GM21381 (cell line): ENCODE measurements at regions not wholly inside any gene's neighbourhood (a gene's known extent, or its start where the extent isn't known, plus 50 kb on each side); places are given as distances from the start of the nearest gene placed in this dataset.

Experiments used
- ATAC-seq: cut with Tn5 transposase; IDR thresholded peaks from one replicate; pipeline ENCODE4 v1.9.1; 2021; ENCODE audit warnings: mild to moderate bottlenecking, moderate library complexity; ENCODE audit not compliant: unreplicated experiment

GRCh38 chr5:147036691-147037245 lies 158.2 kb upstream of the PPP2R2B start:
- ATAC-seq, result no peak

DNA sequence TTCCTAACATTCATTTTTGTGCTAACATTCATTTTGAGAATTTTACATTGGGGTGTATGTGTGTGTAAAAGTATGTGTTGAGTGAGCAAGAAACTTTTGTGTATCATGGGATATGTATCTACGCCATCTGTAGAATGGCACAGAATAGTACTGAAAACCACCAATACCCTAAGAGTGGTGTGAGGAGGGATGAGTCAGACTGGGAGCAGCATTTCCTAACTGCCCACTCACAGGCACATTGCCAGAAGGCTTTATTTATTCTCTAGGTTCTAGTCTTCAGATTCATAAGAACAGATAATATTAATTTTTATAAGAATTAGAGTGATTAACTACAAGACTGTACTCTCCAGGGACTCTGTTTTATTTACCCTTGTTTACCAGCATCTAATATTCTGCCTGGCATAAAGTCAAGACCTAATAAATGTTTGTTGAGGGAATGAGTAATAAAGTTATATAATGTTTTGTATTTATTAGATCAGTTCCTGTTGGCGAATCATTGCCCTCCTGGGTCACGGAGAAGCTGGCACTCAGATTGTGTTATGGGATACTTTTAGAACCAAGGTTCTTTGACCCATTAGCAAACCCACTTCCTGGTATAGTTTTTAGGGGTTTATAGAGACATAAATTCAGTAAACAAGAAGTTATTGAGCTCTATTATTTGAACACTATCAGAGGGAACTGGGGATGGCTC lies 159.1 kb upstream of the PPP2R2B start:
- ATAC-seq, result no peak

DNA sequence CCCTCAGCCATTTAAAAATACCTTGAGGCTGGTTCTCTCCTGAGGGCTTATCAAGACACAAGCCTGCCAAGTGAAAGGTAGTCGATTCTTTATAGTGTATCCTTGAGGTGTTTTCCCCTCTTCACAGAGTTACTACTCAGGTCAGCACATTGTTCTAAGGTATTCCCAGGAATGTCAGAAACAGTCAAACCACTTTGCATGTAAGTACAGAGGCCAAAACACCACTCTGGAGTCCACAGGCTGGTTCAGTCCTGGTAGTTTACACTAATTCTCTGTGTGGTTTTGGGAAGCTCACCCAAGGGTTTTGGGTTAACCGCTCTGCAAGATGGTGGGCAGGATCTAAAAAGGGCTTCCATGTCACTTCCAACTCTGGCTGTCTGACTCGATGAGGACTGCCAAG lies 162.3 kb upstream of the PPP2R2B start:
- ATAC-seq, result no peak

DNA sequence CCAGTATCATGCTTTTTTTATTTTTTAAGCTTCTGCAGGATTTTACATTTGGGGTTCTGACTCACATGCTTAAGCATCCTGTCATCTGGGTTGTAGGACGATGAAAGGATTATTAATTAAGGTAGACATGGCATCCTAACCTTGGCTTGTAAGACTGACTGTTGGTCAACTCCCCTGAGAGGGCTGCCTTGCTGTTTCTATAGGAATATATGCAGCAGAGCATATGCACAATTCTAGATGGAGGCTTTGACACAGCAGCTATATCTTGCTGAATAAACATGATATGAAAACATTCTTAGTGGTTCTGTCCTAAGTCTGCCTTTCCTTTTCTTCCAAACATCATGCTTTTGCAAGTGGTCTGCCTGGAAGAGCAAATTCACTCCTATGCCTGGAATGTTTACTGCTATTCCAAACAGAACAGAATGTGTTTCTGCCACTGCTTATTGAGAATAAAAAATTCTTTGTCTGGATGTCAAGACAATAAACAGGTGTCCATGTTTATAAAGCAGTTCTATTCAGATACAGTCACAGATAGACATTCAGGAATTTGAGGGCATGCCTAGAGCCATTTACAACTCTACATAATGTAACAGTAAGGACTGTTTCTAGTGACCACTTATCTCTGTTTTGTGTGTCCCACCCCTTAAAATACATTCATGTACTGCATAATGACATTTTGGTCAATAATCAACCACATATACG lies 166.2 kb upstream of the PPP2R2B start:
- no peak for ATAC-seq

DNA sequence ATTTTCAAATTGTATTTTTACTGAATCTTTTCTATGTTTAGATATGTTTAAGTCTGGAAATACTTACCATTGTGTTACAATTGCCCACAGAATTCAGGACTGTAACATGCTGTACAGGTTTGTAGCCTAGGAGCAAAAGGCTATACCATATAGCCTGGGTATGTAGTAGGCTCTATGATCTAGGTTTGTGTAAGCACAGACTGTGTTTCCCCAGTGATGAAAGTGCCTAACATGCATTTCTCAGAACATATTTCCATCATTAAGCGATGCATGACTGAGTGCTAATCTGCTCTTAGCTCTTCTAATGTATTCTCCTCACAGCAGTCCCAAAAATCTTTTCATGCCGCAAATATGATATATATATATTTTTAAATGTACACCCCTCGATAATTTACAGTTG lies 166.7 kb upstream of the PPP2R2B start:
- ATAC-seq, result no peak

DNA sequence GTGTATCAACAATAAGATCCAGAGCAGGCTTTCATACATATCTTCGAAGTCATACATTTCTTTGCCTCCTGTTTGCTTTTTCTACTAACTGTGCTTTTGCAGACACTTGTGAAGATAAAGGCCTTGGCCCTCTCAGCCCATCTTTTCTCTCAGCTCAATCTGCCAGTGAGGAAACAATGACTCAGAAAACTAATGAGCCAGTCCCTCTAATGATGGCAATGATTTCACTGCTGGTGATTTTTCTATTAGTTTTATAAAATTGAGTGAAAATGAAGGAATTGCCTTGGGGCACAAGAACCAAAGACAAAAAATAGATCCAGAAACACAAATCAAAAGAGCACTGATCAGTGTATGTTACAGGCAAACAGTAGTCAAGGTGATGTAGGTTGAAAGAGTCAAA lies 167.7 kb upstream of the PPP2R2B start:
- no peak for ATAC-seq

GRCh38 chr5:147046894-147047293 lies 168.3 kb upstream of the PPP2R2B start:
- no peak for ATAC-seq

DNA sequence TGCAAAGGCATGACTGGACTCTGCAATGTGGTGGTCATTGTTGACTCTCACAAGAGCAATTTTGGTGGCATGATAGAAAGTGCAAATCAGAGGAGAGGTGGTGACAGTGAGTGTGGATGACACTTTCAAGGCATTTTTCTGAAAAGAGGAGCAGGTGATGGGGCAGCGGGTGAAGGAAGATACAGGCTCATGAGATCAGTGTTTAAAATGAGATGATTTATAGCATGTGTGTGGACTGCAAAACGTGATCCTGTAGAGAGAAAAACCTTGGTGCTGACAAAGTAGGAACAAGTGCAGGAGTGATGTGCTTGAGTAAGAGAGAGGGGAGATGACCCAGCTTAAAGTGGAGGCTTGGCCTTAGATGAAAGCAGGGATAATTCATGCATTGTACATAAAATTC lies 171.2 kb upstream of the PPP2R2B start:
- no peak for ATAC-seq

GRCh38 chr5:147050172-147050571 lies 171.6 kb upstream of the PPP2R2B start:
- ATAC-seq, result no peak

- no peak for ATAC-seq
These were observed 172.6 kb upstream of the PPP2R2B start for GRCh38 chr5:147051193-147051592.

GRCh38 chr5:147052519-147052918 lies 174.0 kb upstream of the PPP2R2B start:
- no peak for ATAC-seq

DNA sequence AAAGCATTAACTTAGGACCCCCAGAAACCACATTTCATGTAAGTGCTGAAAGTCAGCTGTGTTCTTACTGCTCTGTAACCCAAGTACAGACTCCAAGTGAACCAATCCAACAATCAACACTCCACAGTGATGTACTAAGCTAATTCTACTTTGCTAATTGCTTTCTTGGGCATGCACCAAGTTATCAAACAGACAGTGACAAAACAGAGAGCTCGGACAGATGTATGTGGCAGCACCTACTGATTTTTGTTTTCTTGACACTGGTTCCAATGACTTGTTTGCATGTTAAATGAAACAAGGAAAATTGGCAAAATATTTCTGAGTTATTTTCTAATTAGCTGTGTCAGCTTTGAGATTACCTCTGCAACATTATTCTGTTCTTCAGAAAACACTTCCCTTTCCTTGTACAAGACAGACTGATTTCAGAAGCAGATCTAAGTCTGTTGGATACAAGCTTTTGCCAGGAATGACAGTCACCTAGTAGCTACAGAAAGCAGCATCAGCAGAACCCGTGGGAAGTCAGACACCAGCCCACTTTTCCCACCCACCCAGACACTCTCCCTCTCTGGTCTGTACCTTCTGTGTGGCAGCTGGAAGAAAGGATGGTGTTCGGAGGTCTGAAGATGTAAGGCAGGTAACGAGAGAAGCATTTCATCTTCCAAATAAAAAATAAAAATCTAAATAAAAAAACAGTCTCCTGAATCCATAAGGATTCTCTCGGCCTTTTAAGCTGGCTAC lies 176.7 kb upstream of the PPP2R2B start:
- ATAC-seq, result no peak

GRCh38 chr5:147055850-147056566 lies 177.5 kb upstream of the PPP2R2B start:
- ATAC-seq, result no peak

GRCh38 chr5:147057051-147057450 lies 177.8 kb upstream of the STK32A start:
- no peak for ATAC-seq

DNA sequence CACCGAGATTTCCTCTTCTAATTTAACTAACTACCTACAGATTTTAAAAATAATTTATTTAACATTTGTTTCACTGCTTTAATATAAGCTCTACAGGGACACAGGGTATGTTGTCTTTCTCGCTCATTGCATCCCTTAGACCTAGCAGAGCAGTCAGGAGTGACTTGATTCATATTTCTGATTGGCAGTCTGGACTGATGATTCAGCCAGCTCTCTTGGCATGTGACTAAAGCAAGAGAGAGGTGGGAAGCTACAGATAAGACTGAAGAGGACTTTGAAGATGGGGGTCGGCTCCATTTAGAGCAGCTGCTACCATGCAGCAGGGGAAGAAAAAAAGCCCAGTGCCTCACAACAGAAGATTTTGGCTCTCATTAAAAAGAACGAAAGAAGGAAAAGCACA lies 173.4 kb upstream of the STK32A start:
- no peak for ATAC-seq

DNA sequence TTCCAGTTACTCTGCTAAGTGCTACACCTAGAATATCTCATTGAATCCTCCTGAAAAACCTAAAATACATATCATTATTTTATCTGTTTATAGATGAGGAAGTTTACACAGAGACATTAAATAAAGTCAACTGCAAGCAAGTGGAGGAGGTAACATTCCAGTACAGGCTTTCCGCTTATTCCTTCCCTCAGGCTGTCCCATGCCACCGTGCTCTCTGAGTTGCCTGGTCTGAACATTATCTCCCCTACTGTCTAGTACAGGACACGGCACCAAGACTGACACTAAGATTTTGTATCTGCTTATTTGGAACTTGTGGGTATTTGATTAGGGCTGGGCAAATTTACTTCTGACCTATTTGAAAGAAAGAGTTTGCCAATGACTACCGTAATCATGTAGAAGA lies 172.4 kb upstream of the STK32A start:
- ATAC-seq, result no peak

GRCh38 chr5:147063943-147064342 lies 170.9 kb upstream of the STK32A start:
- no peak for ATAC-seq

GRCh38 chr5:147065071-147065470 lies 169.8 kb upstream of the STK32A start:
- no peak for ATAC-seq

DNA sequence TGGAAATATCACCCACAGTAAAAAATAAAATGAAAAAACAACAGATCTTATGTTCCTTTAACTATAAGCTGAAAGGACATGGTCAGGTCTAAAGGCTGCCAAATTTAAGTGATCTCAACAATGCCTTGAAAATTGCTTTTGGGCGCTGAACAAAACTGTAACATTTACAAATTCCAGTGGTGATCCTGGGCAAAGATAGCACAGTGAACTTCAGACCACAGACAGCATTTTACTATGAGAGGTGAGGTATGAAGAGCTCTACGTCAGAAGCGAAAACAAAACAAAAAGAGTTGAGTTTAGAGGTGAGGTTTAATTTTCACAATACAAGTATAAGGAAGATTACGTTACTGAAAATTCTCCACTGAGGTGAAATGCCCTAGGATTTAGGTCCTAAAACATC lies 165.8 kb upstream of the STK32A start:
- no peak for ATAC-seq

GRCh38 chr5:147072622-147073021 lies 162.2 kb upstream of the STK32A start:
- no peak for ATAC-seq

GRCh38 chr5:147073098-147073497 lies 161.7 kb upstream of the STK32A start:
- ATAC-seq, result no peak
